ENCODE measurements at regions not wholly inside any gene's neighbourhood (a gene's known extent, or its start where the extent isn't known, plus 50 kb on each side); places are given as distances from the start of the nearest gene placed in this dataset.

DNA sequence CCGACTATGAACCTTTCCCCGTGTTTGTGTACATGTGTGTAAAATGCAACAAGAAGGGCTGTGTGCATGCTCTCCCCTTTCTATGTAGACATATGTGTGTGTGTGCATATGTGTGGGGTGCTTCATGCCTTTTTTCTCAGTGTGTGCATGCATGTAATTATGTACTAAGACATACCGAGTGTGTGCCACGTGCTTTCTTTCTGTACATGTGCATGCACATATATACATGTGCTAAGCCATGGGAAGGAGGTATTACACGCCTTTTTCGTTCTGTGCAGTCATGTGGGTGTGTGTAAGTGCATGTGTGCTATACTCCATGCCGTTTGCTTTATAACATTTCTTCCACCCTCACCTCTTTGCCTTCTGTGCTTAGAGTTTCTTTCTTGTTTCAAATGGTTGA, 544.3 kb downstream of the TNS3 start:
- intact Hi-C loops (cut with micrococcal nuclease): no loop called here
- H3K27ac Mint-ChIP-seq: no peak overlapping the region
- ATAC-seq (no peak), DNase-seq (no peak)
- H3K27me3 Mint-ChIP-seq: no peaks in the 10 kb centered on the region
- no peak overlapping the region for H3K4me3 Mint-ChIP-seq
- H3K9me3 Mint-ChIP-seq: no peaks in the 10 kb centered on the region
- ChIA-PET CTCF (no interaction called here), POLR2A (no interaction called here)
- TF ChIP-seq, protein P1, sequence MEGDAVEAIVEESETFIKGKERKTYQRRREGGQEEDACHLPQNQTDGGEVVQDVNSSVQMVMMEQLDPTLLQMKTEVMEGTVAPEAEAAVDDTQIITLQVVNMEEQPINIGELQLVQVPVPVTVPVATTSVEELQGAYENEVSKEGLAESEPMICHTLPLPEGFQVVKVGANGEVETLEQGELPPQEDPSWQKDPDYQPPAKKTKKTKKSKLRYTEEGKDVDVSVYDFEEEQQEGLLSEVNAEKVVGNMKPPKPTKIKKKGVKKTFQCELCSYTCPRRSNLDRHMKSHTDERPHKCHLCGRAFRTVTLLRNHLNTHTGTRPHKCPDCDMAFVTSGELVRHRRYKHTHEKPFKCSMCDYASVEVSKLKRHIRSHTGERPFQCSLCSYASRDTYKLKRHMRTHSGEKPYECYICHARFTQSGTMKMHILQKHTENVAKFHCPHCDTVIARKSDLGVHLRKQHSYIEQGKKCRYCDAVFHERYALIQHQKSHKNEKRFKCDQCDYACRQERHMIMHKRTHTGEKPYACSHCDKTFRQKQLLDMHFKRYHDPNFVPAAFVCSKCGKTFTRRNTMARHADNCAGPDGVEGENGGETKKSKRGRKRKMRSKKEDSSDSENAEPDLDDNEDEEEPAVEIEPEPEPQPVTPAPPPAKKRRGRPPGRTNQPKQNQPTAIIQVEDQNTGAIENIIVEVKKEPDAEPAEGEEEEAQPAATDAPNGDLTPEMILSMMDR (IDR thresholded peaks at IDR 0.05): no peak
- H3K4me1 Mint-ChIP-seq (ENCODE audit: low read depth): no peaks in the 10 kb centered on the region
- H3K36me3 Mint-ChIP-seq (ENCODE audit: low read depth): no peaks in the 10 kb centered on the region

DNA sequence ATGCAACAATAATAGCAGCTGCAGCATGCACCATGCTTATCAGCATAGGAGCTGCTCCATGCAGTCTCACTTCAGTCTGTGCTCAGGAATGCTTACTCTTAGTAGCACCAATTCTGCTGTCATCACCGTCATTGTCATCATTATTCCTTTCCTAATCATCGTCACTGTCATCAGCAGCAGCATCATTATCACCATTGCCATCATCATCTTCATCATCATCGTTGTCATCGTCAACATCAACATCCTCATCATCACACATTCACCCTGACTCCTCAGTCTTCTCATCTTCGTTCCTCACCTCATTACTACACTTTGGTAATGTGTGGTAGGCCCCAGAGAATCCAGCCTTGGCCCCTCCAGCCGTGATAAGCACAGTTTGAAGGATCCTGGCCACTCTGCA, 545.0 kb downstream of the TNS3 start:
- POLR2A ChIA-PET: no interaction called here
- intact Hi-C loops (cut with micrococcal nuclease): no loop called here
- Mint-ChIP-seq H3K27ac (no peak overlapping the region), H3K9me3 (no peaks in the 10 kb centered on the region), H3K4me3 (no peak overlapping the region), H3K4me1 (ENCODE audit: low read depth) (no peaks in the 10 kb centered on the region), H3K27me3 (no peaks in the 10 kb centered on the region), H3K36me3 (ENCODE audit: low read depth) (no peaks in the 10 kb centered on the region)
- DNase-seq: no peak
- CTCF ChIA-PET: no interaction called here
- ATAC-seq: no peak
- TF ChIP-seq, protein P1 (IDR thresholded peaks at IDR 0.05): no peak

DNA sequence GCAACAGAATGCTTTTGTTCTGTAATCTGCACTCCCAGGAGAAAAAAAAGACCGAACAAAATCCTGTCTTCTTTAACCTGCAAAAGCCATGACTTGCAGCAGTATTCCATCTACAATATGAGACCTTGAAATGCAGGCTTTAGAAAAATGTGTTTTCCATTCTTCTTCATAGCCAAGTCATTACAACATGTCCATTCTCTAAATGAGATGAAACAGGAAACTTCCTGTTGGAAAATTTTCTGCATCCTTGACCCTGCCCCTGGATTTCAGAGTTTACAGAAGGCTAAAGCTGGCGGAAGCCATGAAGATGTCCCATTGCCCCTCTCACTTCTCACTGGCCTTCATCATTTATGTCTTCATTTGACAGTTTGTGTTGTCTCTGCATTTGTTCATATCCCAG, 546.4 kb downstream of the TNS3 start:
- Mint-ChIP-seq H3K9me3 (no peaks in the 10 kb centered on the region), H3K27ac (no peak overlapping the region)

DNA sequence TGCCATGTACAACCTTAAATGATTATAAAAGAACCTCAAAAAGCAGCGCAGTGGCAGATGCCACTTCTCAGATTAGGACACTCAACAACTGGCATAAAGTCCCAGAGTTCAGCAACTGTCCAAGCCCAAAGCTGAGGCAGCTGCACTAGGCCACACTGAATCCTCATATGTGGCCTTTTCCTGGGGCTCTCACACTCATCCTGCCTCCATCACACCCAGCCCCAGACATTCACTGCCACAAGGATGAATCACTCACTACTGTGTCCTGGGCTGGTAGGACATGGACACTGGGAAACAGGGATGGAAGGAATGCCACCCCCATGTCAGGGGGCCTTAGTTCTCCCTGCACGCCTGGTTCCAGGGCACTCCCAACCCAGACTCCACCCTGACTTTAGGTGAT, 547.7 kb downstream of the TNS3 start:
- no peak overlapping the region for H3K27ac Mint-ChIP-seq
- ChIA-PET POLR2A (no interaction called here), CTCF (no interaction called here)
- H3K36me3 Mint-ChIP-seq (ENCODE audit: low read depth): no peaks in the 10 kb centered on the region
- TF ChIP-seq, protein P1 (IDR thresholded peaks at IDR 0.05): no peak
- H3K27me3 Mint-ChIP-seq: no peaks in the 10 kb centered on the region
- intact Hi-C loops (cut with micrococcal nuclease): no loop called here
- no peaks in the 10 kb centered on the region for H3K9me3 Mint-ChIP-seq
- H3K4me3 Mint-ChIP-seq: no peak overlapping the region
- ATAC-seq: no peak
- no peaks in the 10 kb centered on the region for H3K4me1 Mint-ChIP-seq (ENCODE audit: low read depth)
- no peak for DNase-seq

More for the DNA sequence above, 546.4 kb downstream of the TNS3 start:
- Mint-ChIP-seq H3K27me3 (no peaks in the 10 kb centered on the region), H3K36me3 (ENCODE audit: low read depth) (no peaks in the 10 kb centered on the region), H3K4me3 (no peak overlapping the region), H3K4me1 (ENCODE audit: low read depth) (no peaks in the 10 kb centered on the region)
- DNase-seq (no peak), ATAC-seq (no peak)
- ChIA-PET POLR2A (no interaction called here), CTCF (no interaction called here)
- intact Hi-C loops (cut with micrococcal nuclease): no loop called here
- TF ChIP-seq, protein P1 (IDR thresholded peaks at IDR 0.05): no peak

DNA sequence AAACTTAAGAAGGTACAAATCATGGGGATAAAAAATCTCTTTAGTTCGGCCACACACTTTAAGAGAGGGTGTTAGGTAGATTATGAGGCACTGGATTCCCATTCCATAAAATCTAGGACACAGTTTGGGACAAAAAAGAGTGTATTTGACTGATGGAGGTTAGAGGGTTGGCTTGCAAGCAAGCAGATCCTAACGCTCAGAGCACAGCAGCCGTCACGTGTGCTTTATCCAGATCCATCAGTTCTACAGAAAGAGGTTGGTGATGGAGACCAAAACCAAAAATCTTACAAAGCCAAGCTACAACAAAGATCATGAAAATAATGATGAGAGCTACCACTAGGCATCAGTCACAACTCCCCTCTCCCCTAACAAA, 549.4 kb downstream of the TNS3 start:
- H3K4me1 Mint-ChIP-seq (ENCODE audit: low read depth): no peaks in the 10 kb centered on the region
- H3K9me3 Mint-ChIP-seq: no peaks in the 10 kb centered on the region
- intact Hi-C loops (cut with micrococcal nuclease): no loop called here
- no peak overlapping the region for H3K27ac Mint-ChIP-seq
- ChIA-PET CTCF (interaction anchor here (0.6 kb wide), 1 partner anchor 1789 kb away, joined by 3 read pairs; no protein-coding TSS in a partner anchor), POLR2A (no interaction called here)
- H3K36me3 Mint-ChIP-seq (ENCODE audit: low read depth): no peaks in the 10 kb centered on the region
- no peak overlapping the region for H3K4me3 Mint-ChIP-seq
- no peak for ATAC-seq
- no peak for DNase-seq
- H3K27me3 Mint-ChIP-seq: no peaks in the 10 kb centered on the region
- TF ChIP-seq, protein P1 (IDR thresholded peaks at IDR 0.05): no peak
